ENCODE measurements at regions not wholly inside any gene's neighbourhood (a gene's known extent, or its start where the extent isn't known, plus 50 kb on each side); places are given as distances from the start of the nearest gene placed in this dataset.

GRCh38 chr13:63972328-63972727 is 2556.7 kb upstream of the PCDH20 start:
- no CpG with 5 or more reads among the region's 2 CpGs for WGBS, 2 experiments (ENCODE audit: extremely low coverage in 2 of 2, insufficient read length in 1 of 2)
- Histone ChIP-seq H2BK20ac (ENCODE audit: low read depth, low read length) (no peak overlapping the region), H3K4me2 (ENCODE audit: low read depth, low read length) (no peak overlapping the region), H3K4ac (ENCODE audit: low read depth, low read length) (no peak overlapping the region), H3K14ac (replicated peaks; ENCODE audit: low read depth, low read length) (no peak overlapping the region), H3K4me3 (ENCODE audit: insufficient read depth, low read depth, low read length) (no peak overlapping the region), H2AK5ac (ENCODE audit: low read depth, low read length) (no peak overlapping the region), H4K20me1 (ENCODE audit: insufficient read depth, low read length) (no peaks in the 10 kb centered on the region), H3K36me3 (ENCODE audit: control insufficient read depth, insufficient read depth, low read length) (no peaks in the 10 kb centered on the region), H3K9me1 (ENCODE audit: insufficient read depth, low read length) (no peaks in the 10 kb centered on the region), H2BK15ac (ENCODE audit: low read depth, low read length) (no peak overlapping the region), H3K23ac (ENCODE audit: low read depth, low read length) (no peak overlapping the region), H4K91ac (ENCODE audit: insufficient read depth, low read depth, low read length) (no peak overlapping the region), H4K5ac (ENCODE audit: low read depth, low read length) (no peak overlapping the region), H3K79me1 (ENCODE audit: low read depth in 1 of 2, low read length in 2 of 2) (no peaks in the 10 kb centered on the region), H3K9me3 (ENCODE audit: control insufficient read depth, insufficient read depth, low read length) (no peaks in the 10 kb centered on the region), H3K27ac (ENCODE audit: insufficient read depth, low read length) (no peak overlapping the region), H4K8ac (ENCODE audit: low read depth in 2 of 2, low read length in 2 of 2) (no peak overlapping the region), H3K56ac (ENCODE audit: extremely low read depth, insufficient read depth, low read length) (no peak overlapping the region), H3K4me1 (ENCODE audit: control insufficient read depth, insufficient read depth, low read length) (no peaks in the 10 kb centered on the region), H2BK120ac (ENCODE audit: low read depth, low read length) (no peak overlapping the region), H3K18ac (ENCODE audit: low read depth, low read length) (no peak overlapping the region), H2AFZ (replicated peaks; ENCODE audit: low read length, poor library complexity) (no peak overlapping the region), H3K9ac (ENCODE audit: low read depth, low read length) (no peak overlapping the region), H3K27me3 (ENCODE audit: control insufficient read depth, insufficient read depth, low read length) (no peaks in the 10 kb centered on the region), H2AK9ac (replicated peaks; ENCODE audit: low read depth, low read length, poor library complexity) (no peak overlapping the region), H2BK5ac (ENCODE audit: low read depth, low read length, poor library complexity, severe bottlenecking) (no peak overlapping the region)
- no TSS peak for BruUV-seq (replicated peaks)
- in situ Hi-C loops (cut with MboI; ENCODE audit: low sequenced_read_pairs): no loop called here
- dilution Hi-C loops (cut with HindIII; ENCODE audit: low sequenced_read_pairs, unreplicated experiment): no loop called here
- ATAC-seq (ENCODE audit: low read depth) (no peak), DNase-seq (no peak)
- no peak for TF ChIP-seq CTCF (conservative IDR thresholded peaks at IDR 0.05; ENCODE audit: low read depth, low read length)
- TF ChIP-seq, protein P1, sequence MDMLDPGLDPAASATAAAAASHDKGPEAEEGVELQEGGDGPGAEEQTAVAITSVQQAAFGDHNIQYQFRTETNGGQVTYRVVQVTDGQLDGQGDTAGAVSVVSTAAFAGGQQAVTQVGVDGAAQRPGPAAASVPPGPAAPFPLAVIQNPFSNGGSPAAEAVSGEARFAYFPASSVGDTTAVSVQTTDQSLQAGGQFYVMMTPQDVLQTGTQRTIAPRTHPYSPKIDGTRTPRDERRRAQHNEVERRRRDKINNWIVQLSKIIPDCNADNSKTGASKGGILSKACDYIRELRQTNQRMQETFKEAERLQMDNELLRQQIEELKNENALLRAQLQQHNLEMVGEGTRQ (IDR thresholded peaks at IDR 0.05; ENCODE audit: low read depth, low read length): no peak
- no peak for TF ChIP-seq MAZ (IDR thresholded peaks at IDR 0.05; ENCODE audit: borderline replicate concordance, low read depth, low read length)
- TF ChIP-seq MXI1 (IDR thresholded peaks at IDR 0.05; ENCODE audit: borderline replicate concordance, low read depth, low read length): no peak
- no peak for TF ChIP-seq POLR2A (IDR thresholded peaks at IDR 0.05; ENCODE audit: low read depth, low read length)
- TF ChIP-seq BHLHE40 (IDR thresholded peaks at IDR 0.05; ENCODE audit: low read depth, low read length): no peak
- TF ChIP-seq RFX5 (IDR thresholded peaks at IDR 0.05; ENCODE audit: low read depth, low read length): no peak
- no peak for TF ChIP-seq CHD1 (IDR thresholded peaks at IDR 0.05; ENCODE audit: low read depth, low read length)
- TF ChIP-seq SMC3 (IDR thresholded peaks at IDR 0.05; ENCODE audit: low read depth, low read length): no peak
- no peak for TF ChIP-seq MAFK (IDR thresholded peaks at IDR 0.05; ENCODE audit: low read depth, low read length)
- CTCF ChIA-PET: interaction anchor here (0.6 kb wide), 1 partner anchor 59 kb away, joined by 3 read pairs; no protein-coding TSS in a partner anchor
- POLR2A ChIA-PET (ENCODE audit: unreplicated experiment): no interaction called here
- intact Hi-C loops (cut with micrococcal nuclease): no loop called here
